HEK293T (cell line): ENCODE measurements at regions not wholly inside any gene's neighbourhood (a gene's known extent, or its start where the extent isn't known, plus 50 kb on each side); places are given as distances from the start of the nearest gene placed in this dataset.

Source experiments
- ARNT ChIP-seq: fragments of 450-650 bp; IDR thresholded peaks from 2 replicates; pipeline ENCODE4 v1.6.1; 2017; ENCODE audit warnings: mild to moderate bottlenecking
- ELF4 ChIP-seq: fragments of 450-650 bp; IDR thresholded peaks from 2 replicates; pipeline ENCODE4 v1.6.1; 2017; ENCODE audit warnings: antibody characterized with exemption
- FOXM1 ChIP-seq: fragments of 450-650 bp; IDR thresholded peaks from 2 replicates; pipeline ENCODE4 v1.6.1; 2017; ENCODE audit warnings: mild to moderate bottlenecking, borderline replicate concordance
- HDGF ChIP-seq: fragments of 450-650 bp; IDR thresholded peaks from 2 replicates; pipeline ENCODE4 v1.6.1; 2017; ENCODE audit warnings: antibody characterized with exemption, borderline replicate concordance
- NFRKB ChIP-seq: fragments of 450-650 bp; IDR thresholded peaks from 2 replicates; pipeline ENCODE4 v1.6.1; 2016; ENCODE audit warnings: mild to moderate bottlenecking, moderate library complexity
- SP1 ChIP-seq: fragments of 450-650 bp; IDR thresholded peaks from 2 replicates; pipeline ENCODE4 v1.6.1; 2017
- SUZ12 ChIP-seq: fragments of 450-650 bp; IDR thresholded peaks from 2 replicates; pipeline ENCODE4 v1.6.1; 2016; ENCODE audit warnings: mild to moderate bottlenecking
- ZNF384 ChIP-seq: fragments of 450-650 bp; IDR thresholded peaks from 2 replicates; pipeline ENCODE4 v1.6.1; 2016
- TF ChIP-seq, protein P1 (sequence below): fragments of 450-650 bp; IDR thresholded peaks from 2 replicates; pipeline ENCODE4 v1.6.1; 2016

DNA sequence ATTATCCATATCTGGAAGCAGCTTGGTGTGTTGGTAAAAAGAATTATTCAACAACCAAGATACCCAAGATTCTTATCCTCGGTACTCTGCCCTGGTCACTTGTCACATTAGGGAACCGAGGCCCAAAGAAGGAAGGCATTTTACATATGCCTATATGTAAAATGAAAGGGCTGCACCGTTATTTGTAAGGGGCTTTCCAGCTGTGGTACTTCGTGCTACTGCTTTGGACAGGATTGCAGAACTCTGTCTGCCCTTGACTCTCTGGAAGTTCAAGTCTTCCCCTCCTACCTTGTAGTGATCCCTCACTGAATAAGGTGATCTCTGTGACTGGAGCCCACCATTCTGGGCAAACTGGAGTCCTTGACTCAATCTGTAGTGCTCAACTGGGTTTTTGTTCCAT lies 198.9 kb upstream of the TOPAZ1 start:
- TF ChIP-seq SP1 (no peak), FOXM1 (no peak), HDGF (no peak), NFRKB (no peak), ARNT (no peak), ZNF384 (no peak), ELF4 (no peak), SUZ12 (no peak)
- TF ChIP-seq, protein P1, sequence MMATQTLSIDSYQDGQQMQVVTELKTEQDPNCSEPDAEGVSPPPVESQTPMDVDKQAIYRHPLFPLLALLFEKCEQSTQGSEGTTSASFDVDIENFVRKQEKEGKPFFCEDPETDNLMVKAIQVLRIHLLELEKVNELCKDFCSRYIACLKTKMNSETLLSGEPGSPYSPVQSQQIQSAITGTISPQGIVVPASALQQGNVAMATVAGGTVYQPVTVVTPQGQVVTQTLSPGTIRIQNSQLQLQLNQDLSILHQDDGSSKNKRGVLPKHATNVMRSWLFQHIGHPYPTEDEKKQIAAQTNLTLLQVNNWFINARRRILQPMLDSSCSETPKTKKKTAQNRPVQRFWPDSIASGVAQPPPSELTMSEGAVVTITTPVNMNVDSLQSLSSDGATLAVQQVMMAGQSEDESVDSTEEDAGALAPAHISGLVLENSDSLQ, result no peak
